ENCODE measurements at regions not wholly inside any gene's neighbourhood (a gene's known extent, or its start where the extent isn't known, plus 50 kb on each side); places are given as distances from the start of the nearest gene placed in this dataset.

DNA sequence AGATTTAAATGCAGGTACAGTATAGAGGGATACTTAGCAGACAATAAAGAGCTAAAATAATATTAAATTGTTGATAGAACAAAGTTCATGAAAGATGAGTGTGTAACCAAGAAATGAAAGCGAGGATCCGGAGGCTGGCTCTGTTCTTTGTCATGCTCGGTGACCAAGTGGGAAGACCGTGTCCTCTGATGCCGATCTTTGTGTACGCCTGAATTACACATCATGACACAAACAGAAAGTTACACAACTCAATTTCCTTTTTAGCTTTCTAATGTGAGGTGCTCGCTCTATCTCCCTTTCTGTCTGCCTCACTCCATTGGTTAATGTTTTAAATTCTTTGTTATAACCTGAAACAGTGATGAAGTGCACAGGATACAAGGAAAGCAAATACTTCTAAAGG, 114.8 kb upstream of the NEIL3 start:
- Histone ChIP-seq H3K4me3 (replicated peaks; ENCODE audit: low read depth, low read length) (no peak overlapping the region), H3K27me3 (replicated peaks; ENCODE audit: control insufficient read depth, insufficient read depth, low read length) (no peaks in the 10 kb centered on the region), H3K36me3 (ENCODE audit: control insufficient read depth, insufficient read depth, low read length) (no peaks in the 10 kb centered on the region)
- DNase-seq (ENCODE audit: extremely low read depth, insufficient read length) = no peak
- TF ChIP-seq, protein P1, sequence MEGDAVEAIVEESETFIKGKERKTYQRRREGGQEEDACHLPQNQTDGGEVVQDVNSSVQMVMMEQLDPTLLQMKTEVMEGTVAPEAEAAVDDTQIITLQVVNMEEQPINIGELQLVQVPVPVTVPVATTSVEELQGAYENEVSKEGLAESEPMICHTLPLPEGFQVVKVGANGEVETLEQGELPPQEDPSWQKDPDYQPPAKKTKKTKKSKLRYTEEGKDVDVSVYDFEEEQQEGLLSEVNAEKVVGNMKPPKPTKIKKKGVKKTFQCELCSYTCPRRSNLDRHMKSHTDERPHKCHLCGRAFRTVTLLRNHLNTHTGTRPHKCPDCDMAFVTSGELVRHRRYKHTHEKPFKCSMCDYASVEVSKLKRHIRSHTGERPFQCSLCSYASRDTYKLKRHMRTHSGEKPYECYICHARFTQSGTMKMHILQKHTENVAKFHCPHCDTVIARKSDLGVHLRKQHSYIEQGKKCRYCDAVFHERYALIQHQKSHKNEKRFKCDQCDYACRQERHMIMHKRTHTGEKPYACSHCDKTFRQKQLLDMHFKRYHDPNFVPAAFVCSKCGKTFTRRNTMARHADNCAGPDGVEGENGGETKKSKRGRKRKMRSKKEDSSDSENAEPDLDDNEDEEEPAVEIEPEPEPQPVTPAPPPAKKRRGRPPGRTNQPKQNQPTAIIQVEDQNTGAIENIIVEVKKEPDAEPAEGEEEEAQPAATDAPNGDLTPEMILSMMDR (IDR thresholded peaks at IDR 0.05; ENCODE audit: insufficient read depth, low read length, poor library complexity, severe bottlenecking) = no peak

DNA sequence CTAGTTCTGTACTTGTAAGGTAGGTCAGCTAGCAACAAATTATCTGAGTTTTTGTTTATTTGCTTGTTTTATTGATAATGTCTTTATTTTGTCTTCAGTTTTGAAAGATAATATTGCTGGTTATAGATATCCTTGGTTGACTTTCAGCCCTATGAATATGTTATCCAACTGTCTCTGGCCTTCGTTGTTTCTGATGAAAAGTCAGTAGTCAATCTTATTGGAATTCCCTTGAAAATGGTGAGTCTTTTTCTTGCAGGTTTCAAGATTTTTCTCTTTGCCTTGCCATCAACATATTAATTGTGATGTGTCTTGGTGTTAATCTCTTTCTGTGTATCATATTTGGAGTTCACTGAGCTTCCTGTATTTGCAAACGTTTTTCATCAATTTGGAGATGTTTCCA, 113.1 kb upstream of the NEIL3 start:
- TF ChIP-seq, protein P1 (IDR thresholded peaks at IDR 0.05; ENCODE audit: insufficient read depth, low read length, poor library complexity, severe bottlenecking) = no peak
- H3K27me3 ChIP-seq (replicated peaks; ENCODE audit: control insufficient read depth, insufficient read depth, low read length) = no peaks in the 10 kb centered on the region
- DNase-seq (ENCODE audit: extremely low read depth, insufficient read length) = no peak
- H3K4me3 ChIP-seq (replicated peaks; ENCODE audit: low read depth, low read length) = no peak overlapping the region
- H3K36me3 ChIP-seq (ENCODE audit: control insufficient read depth, insufficient read depth, low read length) = no peaks in the 10 kb centered on the region

DNA sequence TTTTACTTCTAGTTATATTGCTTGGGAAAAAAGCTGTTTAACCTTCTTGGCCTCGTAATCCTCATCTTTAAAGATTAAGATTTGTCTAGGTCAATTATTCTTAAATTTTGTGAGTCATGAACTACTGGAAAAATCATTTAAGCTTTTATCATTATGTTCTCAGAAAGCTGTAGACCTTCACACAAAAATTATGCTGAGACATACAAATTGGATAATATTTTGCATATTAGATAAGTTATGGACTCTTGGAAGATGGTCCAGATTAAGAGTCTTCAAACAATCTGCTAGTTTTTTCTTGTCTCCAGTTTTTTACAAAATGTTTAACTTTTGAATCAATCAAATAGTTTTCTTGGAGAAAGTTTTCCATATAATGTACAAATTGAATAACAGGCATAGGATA, 108.1 kb upstream of the NEIL3 start:
- DNase-seq (ENCODE audit: extremely low read depth, insufficient read length) = no peak
- no peaks in the 10 kb centered on the region for H3K27me3 ChIP-seq (replicated peaks; ENCODE audit: control insufficient read depth, insufficient read depth, low read length)
- TF ChIP-seq, protein P1 (IDR thresholded peaks at IDR 0.05; ENCODE audit: insufficient read depth, low read length, poor library complexity, severe bottlenecking) = no peak
- no peaks in the 10 kb centered on the region for H3K36me3 ChIP-seq (ENCODE audit: control insufficient read depth, insufficient read depth, low read length)
- H3K4me3 ChIP-seq (replicated peaks; ENCODE audit: low read depth, low read length) = no peak overlapping the region

DNA sequence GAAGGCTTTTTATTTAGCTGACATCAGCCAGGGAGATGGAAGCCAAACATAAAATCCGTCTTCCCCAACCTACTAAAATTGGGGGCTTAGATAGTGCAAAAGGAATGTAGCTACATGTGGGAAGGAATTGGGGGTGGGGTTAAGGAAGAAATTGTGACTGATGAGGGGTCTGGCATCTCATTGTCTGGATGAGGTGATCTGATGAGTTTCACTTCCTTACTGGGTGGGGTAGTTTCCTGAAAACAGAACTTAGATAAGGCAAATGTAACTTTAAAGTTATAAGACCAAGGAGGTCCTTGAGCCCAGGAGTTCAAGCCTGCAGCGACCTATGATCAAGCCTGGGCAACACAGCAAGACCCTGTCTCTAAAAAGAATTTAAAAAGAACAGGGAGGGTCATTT, 105.5 kb upstream of the NEIL3 start:
- Histone ChIP-seq H3K27me3 (replicated peaks; ENCODE audit: control insufficient read depth, insufficient read depth, low read length) (no peaks in the 10 kb centered on the region), H3K36me3 (ENCODE audit: control insufficient read depth, insufficient read depth, low read length) (no peaks in the 10 kb centered on the region), H3K4me3 (replicated peaks; ENCODE audit: low read depth, low read length) (no peak overlapping the region)
- TF ChIP-seq, protein P1 (IDR thresholded peaks at IDR 0.05; ENCODE audit: insufficient read depth, low read length, poor library complexity, severe bottlenecking) = no peak
- no peak for DNase-seq (ENCODE audit: extremely low read depth, insufficient read length)

DNA sequence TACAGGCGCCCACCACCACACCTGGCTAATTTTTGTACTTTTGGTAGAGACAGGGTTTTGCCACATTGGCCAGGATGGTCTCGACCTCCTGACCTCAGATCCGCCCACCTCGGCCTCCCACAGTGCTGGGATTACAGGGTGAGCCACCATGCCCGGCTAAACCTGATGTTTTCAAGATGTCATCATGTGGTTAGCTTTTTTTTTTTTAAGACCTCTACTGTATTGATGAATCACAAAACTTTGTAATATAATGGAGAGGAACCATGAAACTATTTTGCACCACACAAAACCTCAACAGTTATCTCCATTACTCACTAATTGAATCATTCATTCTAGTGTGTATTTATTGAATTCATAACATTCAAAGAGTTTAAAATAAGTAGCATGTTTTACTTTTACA, 94.7 kb upstream of the NEIL3 start:
- H3K4me3 ChIP-seq (replicated peaks; ENCODE audit: low read depth, low read length) = no peak overlapping the region
- TF ChIP-seq, protein P1 (IDR thresholded peaks at IDR 0.05; ENCODE audit: insufficient read depth, low read length, poor library complexity, severe bottlenecking) = no peak
- no peaks in the 10 kb centered on the region for H3K27me3 ChIP-seq (replicated peaks; ENCODE audit: control insufficient read depth, insufficient read depth, low read length)
- H3K36me3 ChIP-seq (ENCODE audit: control insufficient read depth, insufficient read depth, low read length) = no peaks in the 10 kb centered on the region
- DNase-seq (ENCODE audit: extremely low read depth, insufficient read length) = no peak

DNA sequence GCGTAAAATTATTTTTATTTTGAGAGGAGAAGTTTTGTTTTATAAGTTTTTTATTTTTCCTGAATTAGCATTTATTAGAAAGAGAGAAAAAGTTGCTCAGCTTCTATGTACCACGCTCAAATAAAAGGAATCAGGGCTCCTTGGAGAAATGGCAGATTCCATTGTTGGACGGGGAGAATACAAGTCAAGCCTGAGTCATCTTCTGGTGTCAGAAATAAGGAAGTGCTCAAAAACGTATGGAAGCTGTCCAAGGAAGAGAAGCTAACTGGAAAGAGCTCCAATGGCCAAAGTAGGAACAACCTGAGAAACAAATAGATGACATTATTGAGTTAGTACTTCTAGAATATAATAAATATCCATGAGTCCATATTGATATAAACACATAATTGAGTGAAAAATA, 89.3 kb upstream of the NEIL3 start:
- DNase-seq (ENCODE audit: extremely low read depth, insufficient read length) = no peak
- Histone ChIP-seq H3K27me3 (replicated peaks; ENCODE audit: control insufficient read depth, insufficient read depth, low read length) (no peaks in the 10 kb centered on the region), H3K4me3 (replicated peaks; ENCODE audit: low read depth, low read length) (no peak overlapping the region), H3K36me3 (ENCODE audit: control insufficient read depth, insufficient read depth, low read length) (no peaks in the 10 kb centered on the region)
- TF ChIP-seq, protein P1 (IDR thresholded peaks at IDR 0.05; ENCODE audit: insufficient read depth, low read length, poor library complexity, severe bottlenecking) = no peak
